Thyroid gland (tissue), 4 donors: ENCODE measurements at regions not wholly inside any gene's neighbourhood (a gene's known extent, or its start where the extent isn't known, plus 50 kb on each side); places are given as distances from the start of the nearest gene placed in this dataset.

Source experiments
- DNase-seq, 2 donors: peaks; one replicate each; pipeline ENCODE4 v3.0.0-alpha.2; 2019
- H3K27ac ChIP-seq, 3 donors: fragments of 200-600 bp; sonication (generic); 1 replicate in 2 of 3; 2 replicates in 1 of 3; pipeline ENCODE4 v1.5.1; 2016 to 2019; ENCODE audit warnings: mild to moderate bottlenecking in 1 of 3, moderate library complexity in 1 of 3
- H3K27me3 ChIP-seq: fragments of 200-600 bp; sonication (generic); one replicate; pipeline ENCODE4 v1.5.1; 2019
- H3K36me3 ChIP-seq, 2 donors: fragments of 200-600 bp; sonication (generic); one replicate each; pipeline ENCODE4 v1.5.1; 2016 to 2019
- H3K4me1 ChIP-seq, 2 donors: fragments of 200-600 bp; sonication (generic); one replicate each; pipeline ENCODE4 v1.5.1; 2017 to 2019
- H3K4me3 ChIP-seq, 3 donors: fragments of 200-600 bp; sonication (generic); replicated peaks in 1 of 3; 1 replicate in 2 of 3; 2 replicates in 1 of 3; pipeline ENCODE4 v1.5.1; 2016; ENCODE audit warnings: mild to moderate bottlenecking in 1 of 3
- H3K9me3 ChIP-seq: fragments of 200-600 bp; sonication (generic); one replicate; pipeline ENCODE4 v1.5.1; 2017
- CTCF ChIP-seq, 6 experiments: fragments of 200-600 bp in 3 of 6; fragments of 450-650 bp in 3 of 6; sonication (generic) in 3 of 6; IDR thresholded peaks; one replicate each; pipeline ENCODE4 v1.5.1; 2016 to 2019; ENCODE audit warnings: antibody characterized with exemption in 6 of 6, mild to moderate bottlenecking in 2 of 6, inconsistent platforms in 1 of 6, moderate library complexity in 1 of 6
- POLR2A ChIP-seq, 2 donors: fragments of 450-650 bp; IDR thresholded peaks; one replicate each; pipeline ENCODE4 v1.6.1; 2017; ENCODE audit warnings: antibody characterized with exemption in 2 of 2, mild to moderate bottlenecking in 2 of 2, moderate library complexity in 1 of 2
- WGBS, 2 donors: methylation state at CpG; one replicate each; pipeline ENCODE4 v1.1.5; 2017; 5-methylcytosine and 5-hydroxymethylcytosine counted together
- intact Hi-C: fragments of 100-400 bp; cut with DNase I; formaldehyde crosslinking; loops from one replicate; pipeline ENCODE4 v1.15.1; 2023

- Histone ChIP-seq H3K27me3 (no peaks in the 10 kb centered on the region), H3K9me3 (no peaks in the 10 kb centered on the region), H3K36me3 (no peaks in the 10 kb centered on the region), H3K4me3 (no peak overlapping the region), H3K27ac (no peak overlapping the region), H3K4me1 (no peaks in the 10 kb centered on the region)
- intact Hi-C loops, result no loop called here
- no peak for TF ChIP-seq POLR2A (IDR thresholded peaks at IDR 0.05)
- no peak for TF ChIP-seq CTCF (IDR thresholded peaks at IDR 0.05)
- no peak for DNase-seq
- 36 to 45% methylated on average over 4 of the region's 4 CpGs for WGBS, 2 donors
Observed at GRCh38 chr3:31237887-31238286, 294.8 kb upstream of the STT3B start.

GRCh38 chr3:31240013-31240412 lies 292.7 kb upstream of the STT3B start:
- WGBS, 2 donors, result 91 to 94% methylated on average over 5 of the region's 5 CpGs
- H3K27me3 ChIP-seq, result no peaks in the 10 kb centered on the region
- H3K27ac ChIP-seq, result no peak overlapping the region
- intact Hi-C loops, result no loop called here
- no peak for DNase-seq
- H3K36me3 ChIP-seq, result no peaks in the 10 kb centered on the region
- no peak overlapping the region for H3K4me3 ChIP-seq
- TF ChIP-seq CTCF (IDR thresholded peaks at IDR 0.05) (no peak), POLR2A (IDR thresholded peaks at IDR 0.05) (no peak)
- no peaks in the 10 kb centered on the region for H3K9me3 ChIP-seq
- H3K4me1 ChIP-seq, result no peaks in the 10 kb centered on the region

GRCh38 chr3:31240466-31240865 lies 292.3 kb upstream of the STT3B start:
- H3K36me3 ChIP-seq, result no peaks in the 10 kb centered on the region

GRCh38 chr3:31240874-31241273 lies 291.9 kb upstream of the STT3B start:
- H3K9me3 ChIP-seq, result no peaks in the 10 kb centered on the region
- no peak for DNase-seq

More at GRCh38 chr3:31240466-31240865, 292.3 kb upstream of the STT3B start:
- intact Hi-C loops, result no loop called here
- TF ChIP-seq CTCF (IDR thresholded peaks at IDR 0.05) (no peak), POLR2A (IDR thresholded peaks at IDR 0.05) (no peak)
- Histone ChIP-seq H3K4me3 (no peak overlapping the region), H3K9me3 (no peaks in the 10 kb centered on the region), H3K27me3 (no peaks in the 10 kb centered on the region), H3K27ac (no peak overlapping the region), H3K4me1 (no peaks in the 10 kb centered on the region)
- 67 to 90% methylated on average over 1 of the region's 1 CpG for WGBS, 2 donors
- DNase-seq, result no peak

GRCh38 chr3:31241533-31241932 lies 291.2 kb upstream of the STT3B start:
- H3K4me1 ChIP-seq, result no peaks in the 10 kb centered on the region
- no peak overlapping the region for H3K4me3 ChIP-seq
- TF ChIP-seq CTCF (IDR thresholded peaks at IDR 0.05) (no peak), POLR2A (IDR thresholded peaks at IDR 0.05) (no peak)
- no peaks in the 10 kb centered on the region for H3K36me3 ChIP-seq
- DNase-seq, result no peak
- no peaks in the 10 kb centered on the region for H3K27me3 ChIP-seq
- no peak overlapping the region for H3K27ac ChIP-seq
- H3K9me3 ChIP-seq, result no peaks in the 10 kb centered on the region
- intact Hi-C loops, result no loop called here
- 88 to 98% methylated on average over 2 to 3 of the region's 3 CpGs for WGBS, 2 donors

More at GRCh38 chr3:31240874-31241273, 291.9 kb upstream of the STT3B start:
- Histone ChIP-seq H3K4me1 (no peaks in the 10 kb centered on the region), H3K27me3 (no peaks in the 10 kb centered on the region), H3K27ac (no peak overlapping the region), H3K36me3 (no peaks in the 10 kb centered on the region), H3K4me3 (no peak overlapping the region)
- TF ChIP-seq POLR2A (IDR thresholded peaks at IDR 0.05), result no peak
- TF ChIP-seq CTCF (IDR thresholded peaks at IDR 0.05), result no peak
- intact Hi-C loops, result no loop called here
- WGBS, 2 donors, result 90% methylated on average over 1 of the region's 1 CpG
